ENCODE measurements at regions not wholly inside any gene's neighbourhood (a gene's known extent, or its start where the extent isn't known, plus 50 kb on each side); places are given as distances from the start of the nearest gene placed in this dataset.
"Not testable (repeated sequence)": the region's sequence is repeated elsewhere in the genome, so short reads cannot be mapped to it uniquely, and the experiment has no call there.

DNA sequence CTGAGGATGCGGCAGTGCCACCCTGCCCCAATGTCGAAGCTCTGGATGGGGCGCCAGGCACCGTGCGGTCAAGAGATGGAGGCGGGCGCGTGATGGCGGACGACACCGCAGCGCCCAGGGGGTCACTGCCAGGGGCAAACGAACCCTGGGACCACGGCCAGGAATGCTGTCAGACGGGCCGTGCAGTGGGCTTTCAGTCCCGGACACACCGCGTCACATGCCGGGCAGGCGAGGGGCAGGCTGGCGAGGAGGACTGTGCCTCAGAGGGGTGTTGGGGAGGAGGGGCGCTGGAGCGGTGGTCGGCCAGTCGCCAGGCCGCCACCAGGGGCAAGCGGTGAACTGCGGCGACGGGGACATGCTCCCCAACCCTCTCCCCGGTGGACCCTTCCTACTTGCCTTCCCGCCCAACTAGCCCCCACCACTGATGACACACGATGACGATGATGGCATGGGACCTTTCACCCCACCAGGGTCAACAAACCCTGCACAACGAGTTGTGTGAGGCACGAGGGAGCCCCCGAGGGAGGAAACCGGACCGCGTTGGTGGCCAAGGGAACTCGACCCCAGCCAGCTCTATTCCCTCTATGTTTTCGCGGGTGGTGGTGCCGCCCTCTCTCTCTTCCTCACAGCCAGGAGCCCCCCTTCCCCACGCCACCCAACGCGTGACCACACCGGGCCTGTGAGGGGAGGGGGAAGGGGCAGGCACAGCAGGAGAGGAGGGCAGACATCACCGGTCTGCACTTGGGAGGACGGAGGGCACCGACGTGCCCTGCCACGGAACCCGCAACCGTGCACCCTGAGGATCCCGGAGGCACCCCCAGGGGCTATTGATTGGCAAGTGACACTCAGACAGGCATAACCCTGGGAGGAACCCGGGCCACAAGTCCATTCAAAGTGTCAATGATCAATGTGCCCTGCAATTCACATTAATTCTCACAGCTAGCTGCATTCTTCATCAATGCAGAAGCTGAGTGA, 1960.9 kb upstream of the DEFB115 start:
- no peak for DNase-seq

DNA sequence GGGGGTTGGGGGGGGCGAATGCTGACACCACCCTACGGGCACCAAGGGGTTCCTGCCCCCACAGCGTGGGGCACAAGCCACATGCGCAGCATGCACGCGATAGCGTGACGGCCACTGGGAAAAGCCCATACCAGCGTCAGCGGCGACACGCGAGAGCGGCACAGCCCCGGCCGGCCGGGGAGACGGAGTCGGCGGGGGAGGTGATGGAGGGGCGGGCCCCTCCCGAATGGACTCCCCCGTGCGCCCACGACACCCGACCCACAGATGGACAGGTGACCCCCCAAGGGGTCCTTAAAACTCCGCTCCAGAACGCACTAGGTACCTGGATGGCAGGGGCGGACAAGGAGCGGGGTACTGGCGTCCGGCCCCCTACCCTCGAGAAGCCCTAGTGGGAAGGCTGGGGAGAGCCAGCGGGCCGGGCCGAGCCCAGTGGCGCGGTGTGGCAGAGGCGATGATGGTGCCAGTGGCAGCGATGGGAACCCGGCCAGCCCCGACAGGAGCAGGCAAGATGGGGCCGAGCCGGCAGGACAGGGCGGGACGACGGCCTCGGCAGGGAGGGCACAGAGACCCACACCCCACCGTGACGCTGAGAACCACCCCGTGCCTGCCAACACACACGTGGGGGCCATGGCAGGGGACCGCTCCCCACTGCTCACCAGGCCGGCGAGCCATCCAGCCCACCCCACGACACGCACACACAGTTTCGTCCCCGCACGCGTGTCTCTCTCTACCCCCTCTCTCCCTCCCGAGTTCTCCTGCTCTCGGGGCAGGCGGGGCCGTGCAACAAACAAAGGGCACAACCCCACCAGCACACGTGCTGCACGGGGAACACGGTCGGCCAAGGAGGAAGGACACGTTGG, 1959.8 kb upstream of the DEFB115 start:
- no peak for DNase-seq

DNA sequence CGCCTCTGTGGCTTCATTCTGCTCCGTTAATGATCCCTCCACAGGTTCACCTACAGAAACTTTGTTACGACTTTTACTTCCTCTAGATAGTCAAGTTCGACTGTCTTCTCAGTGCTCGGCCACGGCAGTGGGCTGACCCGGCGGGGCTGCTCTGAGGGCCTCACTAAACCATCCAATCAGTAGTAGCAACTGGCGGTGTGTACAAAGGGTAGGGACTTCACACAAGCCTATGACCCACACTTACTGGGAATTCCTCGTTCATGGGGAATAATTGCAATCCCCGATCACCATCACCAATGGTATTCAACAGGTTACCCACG, 1959.2 kb upstream of the DEFB115 start:
- DNase-seq: no peak

DNA sequence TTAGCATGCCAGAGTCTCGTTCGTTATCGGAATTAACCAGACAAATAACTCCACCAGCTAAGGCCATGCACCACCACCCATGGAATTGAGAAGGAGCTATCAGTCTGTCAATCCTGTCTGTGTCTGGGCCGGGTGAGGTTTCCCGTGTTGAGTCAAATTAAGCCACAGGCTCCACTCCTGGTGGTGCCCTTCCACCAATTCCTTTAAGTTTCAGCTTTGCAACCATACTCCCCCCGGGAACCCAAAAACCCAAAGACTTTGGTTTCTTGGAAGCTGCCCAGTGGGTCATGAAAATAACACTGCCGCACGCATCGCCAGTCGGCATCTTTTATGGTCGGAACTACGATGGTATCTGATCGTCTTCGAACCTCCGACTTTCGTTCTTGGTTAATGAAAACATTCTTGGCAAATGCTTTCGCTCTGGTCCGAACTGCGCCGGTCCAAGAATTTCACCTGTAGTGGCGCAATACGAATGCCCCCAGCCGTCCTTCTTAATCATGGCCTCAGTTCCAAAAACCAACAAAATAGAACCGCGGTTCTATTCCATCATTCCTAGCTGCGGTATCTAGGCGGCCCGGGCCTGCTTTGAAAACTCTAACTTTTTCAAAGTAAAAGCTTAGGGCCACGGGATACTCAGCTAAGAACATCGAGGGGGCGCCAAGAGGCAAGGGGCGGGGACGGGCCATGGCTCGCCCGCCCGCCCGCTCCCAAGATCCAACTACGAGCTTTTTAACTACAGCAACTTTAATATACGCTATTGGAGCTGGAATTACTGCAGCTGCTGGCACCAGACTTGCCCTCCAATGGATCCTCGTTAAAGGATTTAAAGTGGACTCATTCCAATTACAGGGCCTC, 1958.5 kb upstream of the DEFB115 start:
- DNase-seq: no peak

GRCh38 chr20:29299811-29300578, 1957.5 kb upstream of the DEFB115 start:
- no peak for DNase-seq

- no peak for DNase-seq
Observed at GRCh38 chr20:29300579-29301551, 1956.6 kb upstream of the DEFB115 start.

DNA sequence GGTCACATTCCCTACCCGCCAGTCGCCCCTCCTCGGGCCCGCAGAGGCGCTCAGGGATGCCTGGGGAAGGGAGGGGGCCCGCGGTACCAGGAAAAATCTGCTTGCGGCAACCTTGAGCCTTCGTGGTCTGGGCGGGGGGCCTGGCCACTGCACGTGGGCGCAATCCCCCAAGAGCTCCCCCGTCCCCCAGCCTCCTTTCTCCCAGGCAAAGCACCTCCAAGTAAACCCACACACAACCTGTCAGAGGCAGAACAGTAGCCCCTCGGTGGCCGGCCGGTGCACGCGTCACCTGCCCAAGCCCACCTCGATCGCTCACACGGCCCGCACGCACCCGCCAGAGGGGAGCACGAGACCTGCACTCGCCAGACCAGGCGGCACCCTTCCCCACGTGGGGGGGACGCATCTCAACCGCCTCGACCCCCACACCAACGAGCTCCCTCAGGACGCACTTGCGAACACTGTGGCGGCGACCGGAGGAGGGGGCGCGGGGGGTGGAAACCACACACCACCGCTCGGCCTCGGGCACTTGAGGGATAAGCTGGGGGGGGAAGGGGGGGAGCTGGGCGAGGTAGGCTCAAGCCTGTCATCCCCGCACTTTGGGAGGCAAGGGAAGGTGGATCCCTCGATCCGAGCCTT, 1955.7 kb upstream of the DEFB115 start:
- no peak for DNase-seq

DNA sequence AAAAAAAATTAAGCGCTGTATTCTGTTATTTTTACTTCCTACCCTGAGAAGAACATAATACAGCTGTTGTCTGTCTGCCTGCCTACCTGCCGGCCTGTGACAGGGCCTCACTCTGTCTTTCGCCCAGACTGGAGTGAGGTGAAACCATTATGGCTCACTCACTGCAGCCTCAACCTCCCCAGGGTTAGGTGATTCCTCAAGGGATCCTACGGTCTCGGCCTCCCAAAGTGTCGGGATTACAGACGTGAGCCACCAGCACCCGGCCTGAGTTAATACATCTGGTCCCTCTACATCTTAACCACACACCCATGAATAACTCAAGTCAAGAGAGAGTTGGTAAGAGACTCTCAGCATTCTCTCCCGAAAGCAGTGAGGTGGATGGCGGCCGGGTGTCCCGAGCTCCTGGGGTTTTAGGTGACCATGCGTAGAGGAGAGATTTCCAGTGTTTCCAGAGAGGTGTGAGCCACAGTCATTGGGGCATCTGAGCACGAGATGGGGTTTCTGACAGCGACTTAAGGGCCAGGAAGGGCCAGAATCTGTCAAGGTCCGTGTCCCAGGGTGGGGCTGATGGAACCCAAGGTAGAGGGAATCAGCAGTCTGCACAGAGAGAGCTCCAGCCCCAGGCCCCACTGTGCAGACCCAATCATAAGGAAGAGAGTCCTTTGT, 1954.4 kb upstream of the DEFB115 start:
- DNase-seq: no peak

DNA sequence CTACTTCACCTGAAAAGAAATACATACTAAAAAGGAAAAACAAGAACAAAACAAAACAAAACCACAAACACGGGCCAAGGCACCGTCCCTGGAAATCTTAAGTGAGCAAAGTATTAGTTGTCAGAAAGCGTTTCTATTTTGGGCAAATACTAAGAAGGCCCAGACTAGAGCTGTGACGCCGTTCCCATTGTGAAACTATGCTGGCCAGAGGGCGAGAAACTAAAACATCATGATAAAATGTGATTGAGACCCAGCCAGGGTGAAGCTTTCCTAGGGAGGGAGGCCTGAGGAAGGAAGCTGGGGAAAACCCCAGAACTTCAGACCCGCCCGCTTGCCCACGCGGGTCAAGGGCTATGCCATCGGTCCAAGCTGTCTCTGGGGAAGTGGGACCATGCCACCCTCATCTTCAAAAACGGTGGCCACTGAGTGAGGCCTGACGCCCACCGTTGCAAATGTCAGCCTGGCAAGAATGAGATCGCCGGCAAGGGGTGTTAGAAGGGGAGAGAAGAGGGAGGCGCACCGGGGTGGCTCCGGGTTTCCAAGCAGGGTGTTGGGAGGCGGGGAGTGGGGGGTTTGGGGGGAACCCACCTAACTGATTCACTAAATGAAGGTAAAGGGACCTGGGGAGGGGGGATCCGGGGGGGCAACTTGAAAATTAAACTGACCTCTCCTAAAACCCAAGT, 1950.9 kb upstream of the DEFB115 start:
- no peak for DNase-seq

DNA sequence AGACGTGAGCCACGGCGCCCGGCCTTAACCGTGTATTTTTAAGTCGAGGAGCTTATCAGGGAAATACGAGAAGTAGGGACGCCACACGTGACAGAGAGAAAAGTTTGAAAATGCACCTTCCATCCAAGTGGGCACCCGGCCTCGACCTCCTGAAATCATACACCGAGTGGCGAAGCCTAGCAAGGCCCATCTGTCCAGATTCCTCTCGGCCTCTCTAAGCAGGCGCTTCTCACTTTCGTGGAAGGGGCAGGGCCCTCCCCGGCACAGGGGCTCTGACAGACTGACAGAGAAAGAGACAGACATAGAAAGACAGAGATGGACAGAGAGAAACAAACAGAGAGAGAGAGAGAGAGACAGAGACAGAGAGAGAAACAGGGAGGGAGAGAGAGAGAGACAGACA, 1950.0 kb upstream of the DEFB115 start:
- DNase-seq: not testable (repeated sequence)

DNA sequence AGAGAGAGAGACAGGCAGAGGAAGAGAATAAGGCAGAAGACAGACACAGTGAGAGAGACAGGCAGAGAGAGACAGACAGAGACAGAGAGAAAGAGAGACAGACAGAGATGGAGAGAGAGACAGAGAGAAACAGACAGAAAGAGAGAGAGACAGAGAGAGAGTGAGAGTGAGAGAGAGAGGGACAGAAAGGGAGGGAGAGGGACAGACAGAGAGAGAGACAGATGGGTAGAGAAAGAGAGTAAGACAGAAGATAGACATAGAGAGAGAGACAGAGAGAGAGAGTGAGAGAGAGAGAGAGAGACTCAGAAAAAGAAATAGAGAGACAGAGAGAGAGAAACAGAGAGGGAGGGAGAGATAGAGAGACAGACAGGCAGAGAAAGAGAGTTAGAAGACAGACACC, 1948.5 kb upstream of the DEFB115 start:
- not testable (repeated sequence) for DNase-seq

- not testable (repeated sequence) for DNase-seq
Observed at GRCh38 chr20:29309481-29309880, 1948.0 kb upstream of the DEFB115 start.

DNA sequence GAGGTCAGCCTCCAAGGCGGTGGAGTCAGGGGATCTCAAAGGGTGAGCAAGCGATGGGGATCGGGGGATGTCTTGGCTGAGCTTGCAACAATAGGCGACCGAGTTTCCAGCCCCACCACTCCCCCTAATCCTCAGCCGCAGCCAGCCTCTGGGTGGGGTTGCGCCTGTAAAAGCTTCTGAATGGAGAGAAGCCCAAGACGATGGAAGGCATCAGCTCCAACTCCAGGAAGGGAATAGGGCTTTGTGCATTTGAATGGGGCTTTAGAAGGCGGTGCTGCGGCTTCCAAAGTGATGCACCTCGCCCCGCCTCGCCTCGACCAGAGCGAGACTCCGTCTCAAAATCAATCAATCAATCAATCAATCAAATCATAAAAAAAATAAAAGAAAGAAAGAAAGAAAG, 1946.4 kb upstream of the DEFB115 start:
- DNase-seq: not testable (repeated sequence)

DNA sequence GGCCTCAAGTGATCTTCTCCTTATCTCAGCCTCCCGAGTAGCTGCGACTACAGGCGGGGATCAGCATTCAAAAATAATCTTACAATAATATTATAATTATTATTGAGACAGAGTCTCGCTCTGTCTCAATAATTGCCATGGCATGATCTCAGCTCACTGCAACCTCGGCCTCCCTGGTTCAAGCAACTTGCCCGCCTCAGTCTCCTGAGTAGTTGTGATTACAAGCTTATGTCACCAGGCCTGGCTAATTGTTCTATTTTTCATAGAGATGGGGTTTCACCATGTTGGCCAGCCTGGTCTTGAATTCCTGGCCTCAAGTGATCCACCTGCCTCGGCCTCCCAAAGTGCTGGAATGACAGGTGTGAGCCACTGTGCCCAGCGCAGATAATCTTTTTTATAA, 1944.8 kb upstream of the DEFB115 start:
- DNase-seq: not testable (repeated sequence)

- no peak for DNase-seq
Observed at GRCh38 chr20:29313481-29313880, 1944.0 kb upstream of the DEFB115 start.

DNA sequence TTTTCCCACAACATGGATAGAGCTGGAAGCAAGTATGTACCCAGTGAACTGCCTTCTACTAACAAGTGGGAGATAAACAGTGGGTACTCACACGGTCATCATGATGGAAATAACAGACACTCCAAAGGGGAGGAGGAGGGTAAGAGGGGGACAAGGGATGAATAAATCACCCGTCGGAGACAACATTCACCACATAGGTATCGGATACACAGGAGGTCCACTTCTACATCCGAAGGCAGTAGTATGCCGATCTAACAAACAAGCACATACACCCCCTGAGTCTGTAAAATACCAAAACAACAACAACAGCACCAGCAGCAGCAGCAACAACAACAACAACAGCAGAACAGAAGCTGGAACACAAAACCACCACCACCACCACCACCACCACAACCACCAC, 1943.2 kb upstream of the DEFB115 start:
- no peak for DNase-seq

- no peak for DNase-seq
Observed at GRCh38 chr20:29318871-29319461, 1938.5 kb upstream of the DEFB115 start.

GRCh38 chr20:29319725-29320124, 1937.7 kb upstream of the DEFB115 start:
- no peak for DNase-seq
